ENCODE measurements at regions not wholly inside any gene's neighbourhood (a gene's known extent, or its start where the extent isn't known, plus 50 kb on each side); places are given as distances from the start of the nearest gene placed in this dataset.

GRCh38 chr11:38014405-38014804 lies 1416.4 kb upstream of the RAG2 start:
- DNase-seq (ENCODE audit: low read depth), result no peak
- TF ChIP-seq CTCF (conservative IDR thresholded peaks at IDR 0.05; ENCODE audit: low read depth, low read length), result no peak
- no peak overlapping the region for H3K4me3 ChIP-seq (ENCODE audit: low read depth, low read length)

GRCh38 chr11:38013157-38013556 lies 1415.1 kb upstream of the RAG2 start:
- TF ChIP-seq CTCF (conservative IDR thresholded peaks at IDR 0.05; ENCODE audit: low read depth, low read length), result no peak
- no peak overlapping the region for H3K4me3 ChIP-seq (ENCODE audit: low read depth, low read length)
- DNase-seq (ENCODE audit: low read depth), result no peak

GRCh38 chr11:38011496-38011895 lies 1413.5 kb upstream of the RAG2 start:
- no peak overlapping the region for H3K4me3 ChIP-seq (ENCODE audit: low read depth, low read length)
- TF ChIP-seq CTCF (conservative IDR thresholded peaks at IDR 0.05; ENCODE audit: low read depth, low read length), result no peak
- no peak for DNase-seq (ENCODE audit: low read depth)

DNA sequence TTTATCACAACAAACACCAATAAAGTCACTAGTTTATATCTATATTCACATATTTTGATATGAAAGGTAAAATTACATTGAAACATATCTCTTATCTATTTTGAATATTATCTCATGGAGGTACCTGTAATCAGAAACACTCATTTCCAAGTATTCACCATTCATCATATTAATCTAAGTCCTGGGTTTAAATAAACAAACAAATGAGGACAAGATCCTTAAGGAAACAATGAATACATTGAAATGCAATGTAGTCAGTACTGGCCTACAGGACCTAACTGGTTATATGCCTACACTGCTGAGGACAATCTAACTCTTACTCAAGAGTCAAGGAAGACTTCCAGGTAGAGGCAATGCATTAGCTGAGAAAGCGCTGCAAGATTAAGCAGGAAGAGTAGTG lies 1411.9 kb upstream of the RAG2 start:
- no peak overlapping the region for H3K4me3 ChIP-seq (ENCODE audit: low read depth, low read length)
- DNase-seq (ENCODE audit: low read depth), result no peak
- no peak for TF ChIP-seq CTCF (conservative IDR thresholded peaks at IDR 0.05; ENCODE audit: low read depth, low read length)

DNA sequence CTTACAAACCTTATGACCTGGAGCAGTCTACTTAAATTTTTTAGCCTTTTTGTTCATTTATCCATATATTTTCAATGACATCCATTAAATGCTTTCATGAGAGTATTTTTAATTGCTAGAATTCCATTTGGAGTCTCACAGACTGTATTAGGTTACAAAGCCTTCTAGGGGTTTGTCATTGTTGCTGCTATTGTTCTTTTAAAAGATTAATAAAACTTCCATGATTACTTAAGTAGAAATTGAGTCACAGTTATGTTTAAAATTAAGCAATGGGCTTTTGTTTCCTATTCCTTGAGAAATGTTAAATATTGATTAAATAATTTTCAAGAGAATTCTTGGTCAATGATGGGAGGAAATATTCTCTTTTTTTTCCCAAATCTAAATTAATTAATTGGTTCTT lies 1408.4 kb upstream of the RAG2 start:
- TF ChIP-seq CTCF (conservative IDR thresholded peaks at IDR 0.05; ENCODE audit: low read depth, low read length), result no peak

DNA sequence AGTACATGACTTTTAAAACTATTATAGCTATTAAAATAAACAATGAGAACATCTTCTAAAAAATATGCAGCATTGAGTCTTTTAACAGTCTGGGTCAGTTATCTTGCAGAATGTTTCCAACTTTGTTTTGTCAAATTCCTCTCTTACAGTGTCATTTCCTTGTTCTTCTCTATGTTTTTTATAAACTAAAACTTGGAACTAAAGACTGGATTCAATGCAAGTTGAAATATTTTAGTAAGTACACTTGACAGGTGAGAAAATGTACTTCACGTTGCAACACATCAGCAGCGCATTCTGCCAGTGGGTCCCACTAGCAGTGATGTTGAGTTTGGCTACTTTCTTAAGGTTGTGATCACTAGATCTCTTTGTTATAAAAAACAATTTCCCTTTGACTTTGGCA lies 1407.6 kb upstream of the RAG2 start:
- no peak overlapping the region for H3K4me3 ChIP-seq (ENCODE audit: low read depth, low read length)
- DNase-seq (ENCODE audit: low read depth), result no peak
- no peak for TF ChIP-seq CTCF (conservative IDR thresholded peaks at IDR 0.05; ENCODE audit: low read depth, low read length)

More for the DNA sequence above, 1408.4 kb upstream of the RAG2 start:
- DNase-seq (ENCODE audit: low read depth), result no peak
- no peak overlapping the region for H3K4me3 ChIP-seq (ENCODE audit: low read depth, low read length)

DNA sequence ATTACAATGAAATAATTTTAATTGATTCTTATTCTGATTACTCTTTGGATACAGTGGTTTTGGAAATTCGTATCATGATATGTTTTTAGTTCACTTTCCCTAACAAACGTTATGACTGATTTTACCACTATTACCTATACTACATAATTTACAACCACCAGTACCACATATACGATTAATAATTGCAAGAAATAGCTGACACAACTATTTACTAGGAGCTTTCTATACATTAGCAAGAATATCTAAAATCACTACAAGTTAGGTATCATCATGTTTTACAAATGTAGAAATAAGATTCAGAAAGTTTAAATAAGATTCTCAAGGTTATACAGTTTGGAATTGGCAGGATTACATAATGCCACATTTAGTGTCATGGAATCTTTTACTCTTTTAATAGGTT lies 1401.1 kb upstream of the RAG2 start:
- no peak for TF ChIP-seq CTCF (conservative IDR thresholded peaks at IDR 0.05; ENCODE audit: low read depth, low read length)
- DNase-seq (ENCODE audit: low read depth), result no peak
- H3K4me3 ChIP-seq (ENCODE audit: low read depth, low read length), result no peak overlapping the region
